ENCODE measurements at regions not wholly inside any gene's neighbourhood (a gene's known extent, or its start where the extent isn't known, plus 50 kb on each side); places are given as distances from the start of the nearest gene placed in this dataset.

- no peak for TF ChIP-seq EZH2 (IDR thresholded peaks at IDR 0.05; ENCODE audit: low read length)
- TF ChIP-seq CTCF (optimal IDR thresholded peaks at IDR 0.05 in 1 of 3, IDR thresholded peaks at IDR 0.05 in 1 of 3, conservative IDR thresholded peaks at IDR 0.05 in 1 of 3; ENCODE audit: extremely low read depth in 1 of 3, insufficient read depth in 2 of 3, low read length in 3 of 3) = no peak
Measured at GRCh38 chr15:29566914-29567313, 255.4 kb downstream of the TJP1 start.

DNA sequence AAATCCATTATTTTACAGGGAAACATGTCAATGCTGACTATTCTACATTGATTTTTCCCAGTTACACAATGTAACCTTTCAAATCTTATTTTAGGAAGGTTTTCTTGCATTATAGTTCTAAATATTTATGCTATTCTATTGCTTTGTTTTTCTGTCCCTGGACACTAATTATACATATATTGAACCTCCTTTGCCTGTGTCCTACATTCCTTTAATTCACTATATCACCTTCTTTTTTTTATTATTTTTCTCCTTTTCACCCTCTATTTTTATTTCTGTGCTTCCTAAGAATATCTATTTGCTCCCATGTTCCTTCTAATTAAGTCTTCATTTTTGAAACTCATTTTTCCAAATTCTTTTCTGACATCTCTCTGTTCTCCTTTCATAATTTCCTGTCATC, 259.2 kb downstream of the TJP1 start:
- Histone ChIP-seq H3K27me3 (ENCODE audit: control insufficient read depth, extremely low read depth, insufficient read depth, low read length) (peaks cover under 1% of the 10 kb centered on the region), H3K36me3 (ENCODE audit: control insufficient read depth in 2 of 2, extremely low read depth in 1 of 2, insufficient read depth in 2 of 2, low read length in 2 of 2) (no peaks in the 10 kb centered on the region), H3K79me2 (ENCODE audit: control insufficient read depth, insufficient read depth, low read length) (no peaks in the 10 kb centered on the region), H3K4me3 (ENCODE audit: control insufficient read depth in 2 of 3, extremely low read depth in 1 of 3, insufficient read depth in 2 of 3, low read depth in 1 of 3, low read length in 3 of 3) (no peak overlapping the region), H3K4me1 (ENCODE audit: control insufficient read depth, extremely low read depth, insufficient read depth, low read length) (no peaks in the 10 kb centered on the region), H3K4me2 (ENCODE audit: control insufficient read depth, extremely low read depth, insufficient read depth, low read depth, low read length) (no peak overlapping the region), H4K20me1 (ENCODE audit: control insufficient read depth, extremely low read depth, insufficient read depth, low read length) (no peaks in the 10 kb centered on the region), H2AFZ (ENCODE audit: control insufficient read depth, low read length) (no peak overlapping the region), H3K9me3 (ENCODE audit: control insufficient read depth, low read depth, low read length) (no peaks in the 10 kb centered on the region), H3K27ac (ENCODE audit: control insufficient read depth, insufficient read depth, low read length) (no peak overlapping the region), H3K9me1 (ENCODE audit: control insufficient read depth, extremely low read depth, insufficient read depth, low read length) (no peaks in the 10 kb centered on the region), H3K9ac (ENCODE audit: control insufficient read depth, extremely low read depth, insufficient read depth, low read length) (no peak overlapping the region)
- no peak for TF ChIP-seq EZH2 (IDR thresholded peaks at IDR 0.05; ENCODE audit: low read length)
- TF ChIP-seq CTCF (optimal IDR thresholded peaks at IDR 0.05 in 1 of 3, IDR thresholded peaks at IDR 0.05 in 1 of 3, conservative IDR thresholded peaks at IDR 0.05 in 1 of 3; ENCODE audit: extremely low read depth in 1 of 3, insufficient read depth in 2 of 3, low read length in 3 of 3) = no peak
- dilution Hi-C loops (cut with MboI; ENCODE audit: extremely low pct_ligation_motif_present, low sequenced_read_pairs) = no loop called here
- no peak for DNase-seq (ENCODE audit: low read depth, low spot score)
- FAIRE-seq = no peak

More at GRCh38 chr15:29566914-29567313, 255.4 kb downstream of the TJP1 start:
- DNase-seq (ENCODE audit: low read depth, low spot score) (no peak), FAIRE-seq (no peak)
- Histone ChIP-seq H3K27me3 (ENCODE audit: control insufficient read depth, extremely low read depth, insufficient read depth, low read length) (peaks cover 30% of the 10 kb centered on the region), H4K20me1 (ENCODE audit: control insufficient read depth, extremely low read depth, insufficient read depth, low read length) (no peaks in the 10 kb centered on the region), H3K9me1 (ENCODE audit: control insufficient read depth, extremely low read depth, insufficient read depth, low read length) (no peaks in the 10 kb centered on the region), H3K4me1 (ENCODE audit: control insufficient read depth, extremely low read depth, insufficient read depth, low read length) (no peaks in the 10 kb centered on the region), H2AFZ (ENCODE audit: control insufficient read depth, low read length) (no peak overlapping the region), H3K4me2 (ENCODE audit: control insufficient read depth, extremely low read depth, insufficient read depth, low read depth, low read length) (no peak overlapping the region), H3K27ac (ENCODE audit: control insufficient read depth, insufficient read depth, low read length) (no peak overlapping the region), H3K36me3 (ENCODE audit: control insufficient read depth in 2 of 2, extremely low read depth in 1 of 2, insufficient read depth in 2 of 2, low read length in 2 of 2) (no peaks in the 10 kb centered on the region), H3K9ac (ENCODE audit: control insufficient read depth, extremely low read depth, insufficient read depth, low read length) (no peak overlapping the region), H3K79me2 (ENCODE audit: control insufficient read depth, insufficient read depth, low read length) (no peaks in the 10 kb centered on the region), H3K4me3 (ENCODE audit: control insufficient read depth in 2 of 3, extremely low read depth in 1 of 3, insufficient read depth in 2 of 3, low read depth in 1 of 3, low read length in 3 of 3) (no peak overlapping the region), H3K9me3 (ENCODE audit: control insufficient read depth, low read depth, low read length) (no peaks in the 10 kb centered on the region)
- dilution Hi-C loops (cut with MboI; ENCODE audit: extremely low pct_ligation_motif_present, low sequenced_read_pairs) = no loop called here
